Hepatocyte (in vitro differentiated cells): ENCODE measurements at regions not wholly inside any gene's neighbourhood (a gene's known extent, or its start where the extent isn't known, plus 50 kb on each side); places are given as distances from the start of the nearest gene placed in this dataset.

Experiments
- CTCF ChIP-seq: fragments of 200-600 bp; sonication (generic); IDR thresholded peaks from 2 replicates; pipeline ENCODE4 v1.5.1; 2016; ENCODE audit warnings: antibody characterized with exemption, mild to moderate bottlenecking; ENCODE audit not compliant: poor library complexity
- EZH2 ChIP-seq: fragments of 200-600 bp; sonication (generic); IDR thresholded peaks from 2 replicates; pipeline ENCODE4 v1.6.1; 2016; ENCODE audit warnings: antibody characterized with exemption, mild to moderate bottlenecking, borderline replicate concordance
- EZH2phosphoT487 ChIP-seq: fragments of 200-600 bp; sonication (generic); IDR thresholded peaks from one replicate; pipeline ENCODE4 v1.6.1; 2018; ENCODE audit warnings: antibody characterized with exemption, mild to moderate bottlenecking, low read depth, moderate library complexity; ENCODE audit not compliant: unreplicated experiment, severe bottlenecking

- no peak for TF ChIP-seq CTCF
- TF ChIP-seq EZH2, result no peak
- TF ChIP-seq EZH2phosphoT487, result no peak
Measured at GRCh38 chr10:123577921-123578461, 88.2 kb upstream of the GPR26 start.
